ENCODE measurements at regions not wholly inside any gene's neighbourhood (a gene's known extent, or its start where the extent isn't known, plus 50 kb on each side); places are given as distances from the start of the nearest gene placed in this dataset.

- DNase-seq, result no peak
- Histone ChIP-seq H3K9me3 (no peaks in the 10 kb centered on the region), H3K27ac (no peak overlapping the region), H3K4me3 (no peak overlapping the region), H3K27me3 (no peaks in the 10 kb centered on the region), H3K36me3 (no peaks in the 10 kb centered on the region), H3K4me1 (peaks cover 7 to 14% (median 11%) of the 10 kb centered on the region in 3 donors)
- no peak for FAIRE-seq
- WGBS, 2 donors, result 86 to 89% methylated on average over 7 of the region's 7 CpGs
- no peak for TF ChIP-seq CTCF (IDR thresholded peaks at IDR 0.05)
- intact Hi-C loops (cut with DNase I), result no loop called here
- ATAC-seq, result no peak
Measured at GRCh38 chr3:184647405-184647936, 64.4 kb downstream of the MAGEF1 start.

- intact Hi-C loops (cut with DNase I), result no loop called here
- peak overlapping the region in 2 of 4 donors; percentile 39 to 44 for H3K27ac ChIP-seq
- 14% methylated on average over 3 of the region's 3 CpGs for WGBS, 2 donors
- H3K27me3 ChIP-seq, result no peaks in the 10 kb centered on the region
- H3K4me1 ChIP-seq, result peaks cover 7 to 14% (median 11%) of the 10 kb centered on the region in 3 donors
- no peaks in the 10 kb centered on the region for H3K36me3 ChIP-seq
- ATAC-seq (peak; percentile 94 to 98 (median 98)), FAIRE-seq (no peak), DNase-seq (peak in 4 of 6 donors; percentile 59 to 83 (median 74))
- H3K4me3 ChIP-seq, result no peak overlapping the region
- no peak for TF ChIP-seq CTCF (IDR thresholded peaks at IDR 0.05)
- no peaks in the 10 kb centered on the region for H3K9me3 ChIP-seq
Measured at GRCh38 chr3:184645336-184645735, 66.5 kb downstream of the MAGEF1 start.

- FAIRE-seq, result no peak
- Histone ChIP-seq H3K27ac (no peak overlapping the region), H3K36me3 (no peaks in the 10 kb centered on the region), H3K4me3 (no peak overlapping the region), H3K27me3 (no peaks in the 10 kb centered on the region), H3K9me3 (no peaks in the 10 kb centered on the region), H3K4me1 (peaks cover 7 to 14% (median 11%) of the 10 kb centered on the region in 3 donors)
- TF ChIP-seq CTCF (IDR thresholded peaks at IDR 0.05), result no peak
- intact Hi-C loops (cut with DNase I), result no loop called here
- DNase-seq, result no peak
- ATAC-seq, result no peak
- WGBS, 2 donors, result 80 to 81% methylated on average over 6 of the region's 6 CpGs
Measured at GRCh38 chr3:184643442-184643841, 68.4 kb downstream of the MAGEF1 start.

GRCh38 chr3:184642631-184643285 is 69.1 kb downstream of the MAGEF1 start:
- FAIRE-seq (no peak), ATAC-seq (no peak), DNase-seq (no peak)
- H3K27ac ChIP-seq, result no peak overlapping the region
- no peaks in the 10 kb centered on the region for H3K36me3 ChIP-seq
- H3K9me3 ChIP-seq, result no peaks in the 10 kb centered on the region
- WGBS, 2 donors, result 89 to 90% methylated on average over 9 of the region's 9 CpGs
- no peaks in the 10 kb centered on the region for H3K27me3 ChIP-seq
- no peak for TF ChIP-seq CTCF (IDR thresholded peaks at IDR 0.05)
- intact Hi-C loops (cut with DNase I), result no loop called here
- peaks cover 7 to 14% (median 11%) of the 10 kb centered on the region in 3 donors for H3K4me1 ChIP-seq
- H3K4me3 ChIP-seq, result no peak overlapping the region

GRCh38 chr3:184641430-184641829 is 70.4 kb downstream of the MAGEF1 start:
- intact Hi-C loops (cut with DNase I), result no loop called here
- DNase-seq, result no peak
- WGBS, 2 donors, result 94 to 96% methylated on average over 8 of the region's 8 CpGs
- TF ChIP-seq CTCF (IDR thresholded peaks at IDR 0.05), result no peak
- no peak for ATAC-seq
- no peaks in the 10 kb centered on the region for H3K9me3 ChIP-seq
- no peak for FAIRE-seq
- no peak overlapping the region for H3K4me3 ChIP-seq
- no peaks in the 10 kb centered on the region for H3K36me3 ChIP-seq
- peaks cover 7 to 14% (median 11%) of the 10 kb centered on the region in 3 donors for H3K4me1 ChIP-seq
- no peak overlapping the region for H3K27ac ChIP-seq
- no peaks in the 10 kb centered on the region for H3K27me3 ChIP-seq
